H54 (cell line): ENCODE measurements at regions not wholly inside any gene's neighbourhood (a gene's known extent, or its start where the extent isn't known, plus 50 kb on each side); places are given as distances from the start of the nearest gene placed in this dataset.
A peak's percentile ranks its signal among the peaks of the same experiment; 100 is the strongest.
"Not testable (repeated sequence)": the region's sequence is repeated elsewhere in the genome, so short reads cannot be mapped to it uniquely, and the experiment has no call there.

ENCODE experiments used
- DNase-seq: peaks from one replicate; pipeline ENCODE4 v3.0.0; 2011; ENCODE audit warnings: low spot score, mixed read lengths; ENCODE audit not compliant: insufficient read length
- FAIRE-seq: peaks from 3 replicates; lab custom pipeline; 2011; peaks lifted over from hg19 to GRCh38; lab: Jason Lieb, UNC
- POLR2A ChIP-seq: IDR thresholded peaks from 2 replicates; pipeline ENCODE4 v1.6.1; 2011; ENCODE audit warnings: low read depth, mild to moderate bottlenecking, low read length

DNA sequence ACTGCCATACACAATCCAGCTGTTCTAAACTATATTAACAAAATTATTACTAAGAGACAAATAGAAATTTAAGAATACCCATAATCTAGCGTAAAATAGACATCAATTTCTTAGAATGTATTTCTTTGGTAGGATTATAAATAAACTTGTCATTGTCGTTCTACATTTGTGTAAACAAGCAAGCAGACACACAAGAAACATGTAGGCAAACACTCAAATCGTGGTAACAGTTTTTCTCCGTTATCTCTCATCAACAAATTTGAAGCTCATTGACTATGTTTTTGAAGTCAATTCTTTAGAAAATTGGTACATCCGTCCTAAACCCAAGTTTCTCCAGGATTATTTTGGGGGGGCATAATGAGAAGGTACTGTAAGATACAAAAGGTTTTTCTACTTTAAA is 832.2 kb downstream of the DTWD2 start:
- FAIRE-seq (no peak), DNase-seq (no peak)
- no peak for TF ChIP-seq POLR2A

DNA sequence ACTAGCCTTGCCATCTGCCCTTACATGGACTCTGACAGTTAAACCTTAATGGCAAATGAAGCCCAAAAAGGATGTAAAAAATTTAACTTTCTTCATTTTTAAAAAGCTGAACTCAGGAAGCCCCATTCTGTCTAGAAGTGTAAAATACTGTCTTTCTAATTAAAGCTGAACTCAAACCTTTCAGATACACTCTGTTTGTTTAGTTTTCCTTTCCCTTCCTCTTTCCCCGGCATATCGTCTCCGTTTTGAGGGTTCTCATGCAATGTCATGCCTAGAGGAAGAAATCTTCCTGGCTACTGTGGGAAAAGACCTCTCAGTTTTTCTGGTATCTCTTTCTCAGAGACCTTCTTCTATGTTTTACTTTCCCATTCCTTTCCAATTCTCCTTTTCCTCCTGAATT is 841.5 kb downstream of the DTWD2 start:
- TF ChIP-seq POLR2A = no peak
- no peak for DNase-seq
- FAIRE-seq = no peak

DNA sequence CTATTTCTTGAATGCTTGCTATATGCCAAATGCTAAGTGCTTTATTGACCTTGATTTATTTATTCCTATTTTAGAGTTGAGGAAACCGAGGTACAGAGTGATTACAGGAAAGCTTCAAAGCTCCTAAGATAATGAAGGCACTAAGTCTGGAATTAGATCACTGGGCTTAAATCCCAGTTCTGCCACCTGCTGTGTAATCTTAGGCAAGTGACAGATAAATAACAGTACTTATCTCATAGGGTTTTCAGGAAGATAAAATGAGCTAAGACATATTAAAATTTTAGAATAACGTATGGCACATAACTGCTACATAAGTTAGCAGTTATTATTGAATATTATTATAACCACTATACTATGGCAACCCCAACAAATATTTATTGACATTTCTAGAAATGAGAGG is 843.8 kb downstream of the DTWD2 start:
- TF ChIP-seq POLR2A = no peak
- DNase-seq = no peak
- no peak for FAIRE-seq

DNA sequence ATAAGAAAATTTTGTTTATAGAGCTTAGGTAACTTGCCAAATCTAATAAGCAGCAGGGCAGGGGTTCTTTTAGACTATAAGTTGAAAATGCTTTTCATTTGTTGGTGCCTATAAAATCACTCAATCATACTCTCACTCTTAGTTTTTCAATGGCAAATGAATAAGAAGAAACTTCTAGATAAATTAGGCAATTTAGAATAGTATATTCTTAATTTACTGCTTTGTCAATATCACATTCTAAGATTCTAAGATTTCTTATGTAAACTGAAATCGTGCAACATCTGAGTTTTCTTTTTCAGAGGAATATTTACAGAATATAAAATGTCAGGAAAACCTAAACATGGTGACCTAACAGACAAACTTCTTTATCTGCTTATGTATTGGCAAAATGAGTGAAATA is 849.0 kb downstream of the DTWD2 start:
- no peak for TF ChIP-seq POLR2A
- FAIRE-seq = no peak
- no peak for DNase-seq

DNA sequence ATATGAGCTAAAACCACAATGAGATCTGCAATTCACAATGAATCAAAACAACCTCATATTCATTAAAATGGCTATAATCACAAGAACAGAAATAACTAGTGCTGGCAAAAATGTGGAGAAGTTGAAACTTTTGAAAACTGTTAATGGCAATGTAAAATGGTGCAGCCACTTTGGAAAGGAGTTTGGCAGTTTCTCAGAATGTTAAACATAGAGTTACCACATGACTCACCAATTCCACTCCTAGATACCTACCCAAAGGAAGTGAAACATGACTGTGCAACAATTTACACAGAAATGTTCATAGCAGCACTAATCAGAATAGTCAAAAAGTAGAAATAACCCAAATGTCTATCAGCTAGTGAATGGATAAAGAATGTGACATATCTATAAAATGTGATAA is 862.2 kb downstream of the DTWD2 start:
- no peak for TF ChIP-seq POLR2A
- FAIRE-seq (peak; percentile 20), DNase-seq (no peak)

DNA sequence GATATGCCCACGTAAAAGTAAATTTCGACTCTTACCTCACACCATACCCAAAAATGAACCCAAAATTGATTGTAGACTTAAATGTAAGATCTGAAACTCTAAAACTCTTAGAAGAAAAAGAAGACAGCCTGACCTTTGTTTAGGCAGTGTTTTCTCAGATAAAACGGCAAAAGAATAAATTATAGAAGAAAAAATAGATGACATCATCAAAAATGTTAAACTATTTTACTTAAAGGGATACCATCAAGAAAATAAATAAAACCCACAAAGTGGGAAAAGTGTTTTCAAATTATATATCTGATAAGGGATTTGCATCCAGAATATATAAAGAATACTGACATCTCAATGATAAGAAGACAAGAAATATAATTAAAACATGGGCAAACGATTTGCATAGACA is 862.7 kb downstream of the DTWD2 start:
- no peak for FAIRE-seq
- no peak for TF ChIP-seq POLR2A
- no peak for DNase-seq

DNA sequence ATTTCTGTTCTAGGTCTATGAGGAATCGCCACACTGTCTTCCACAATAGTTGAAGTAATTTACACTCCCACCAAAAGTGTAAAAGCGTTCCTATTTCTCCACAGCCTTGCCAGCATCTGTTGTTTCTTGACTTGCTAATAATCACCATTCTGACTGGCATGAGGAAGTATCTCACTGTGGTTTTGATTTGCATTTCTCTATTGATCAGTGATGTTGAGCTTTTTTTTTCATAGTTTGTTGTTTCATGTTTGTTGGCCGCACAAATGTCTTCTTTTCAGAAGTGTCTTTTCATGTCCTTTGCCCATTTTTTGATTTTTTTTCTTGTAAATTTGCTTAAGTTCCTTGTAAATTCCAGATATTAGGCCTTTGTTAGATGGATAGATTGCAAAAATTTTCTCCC is 867.1 kb downstream of the DTWD2 start:
- DNase-seq (no peak), FAIRE-seq (no peak)
- no peak for TF ChIP-seq POLR2A

DNA sequence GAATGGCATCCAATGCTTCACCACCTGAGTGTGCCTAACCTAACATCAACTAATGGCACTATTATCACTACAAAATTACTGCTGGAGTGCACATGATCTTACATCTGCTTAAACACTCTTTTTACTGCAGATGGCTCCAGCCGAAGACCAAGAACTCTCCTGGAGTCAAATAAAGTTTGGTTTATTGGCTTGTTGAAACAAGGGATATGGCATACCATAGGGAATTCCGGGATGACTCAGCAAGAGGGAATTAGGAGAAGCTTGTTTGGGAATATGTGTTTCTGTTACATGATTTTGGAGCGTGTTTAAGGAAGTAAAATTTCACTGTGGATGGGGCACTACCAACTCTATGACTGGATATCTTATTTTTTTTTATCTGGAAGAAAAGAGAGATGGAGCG is 872.6 kb downstream of the DTWD2 start:
- no peak for FAIRE-seq
- TF ChIP-seq POLR2A = no peak
- DNase-seq = no peak

DNA sequence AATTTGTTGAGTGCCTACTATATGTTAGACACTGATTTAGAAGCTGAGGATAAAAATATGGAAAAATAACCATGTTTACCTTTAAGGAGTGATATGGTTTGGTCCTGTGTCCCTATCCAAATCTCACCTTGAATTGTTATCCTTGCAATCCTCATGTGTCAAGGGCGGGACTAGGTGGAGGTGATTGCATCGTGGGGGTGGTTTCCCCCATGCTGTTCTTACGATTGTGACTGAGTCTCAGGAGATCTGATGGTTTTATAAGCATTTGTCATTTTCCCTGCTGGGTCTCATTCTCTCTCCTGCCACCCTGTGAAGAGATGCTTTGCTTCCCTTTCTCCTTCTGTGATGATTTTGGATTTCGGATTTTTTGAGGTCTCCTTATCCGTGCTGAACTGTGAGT is 876.4 kb downstream of the DTWD2 start:
- FAIRE-seq = no peak
- no peak for DNase-seq
- TF ChIP-seq POLR2A = no peak

DNA sequence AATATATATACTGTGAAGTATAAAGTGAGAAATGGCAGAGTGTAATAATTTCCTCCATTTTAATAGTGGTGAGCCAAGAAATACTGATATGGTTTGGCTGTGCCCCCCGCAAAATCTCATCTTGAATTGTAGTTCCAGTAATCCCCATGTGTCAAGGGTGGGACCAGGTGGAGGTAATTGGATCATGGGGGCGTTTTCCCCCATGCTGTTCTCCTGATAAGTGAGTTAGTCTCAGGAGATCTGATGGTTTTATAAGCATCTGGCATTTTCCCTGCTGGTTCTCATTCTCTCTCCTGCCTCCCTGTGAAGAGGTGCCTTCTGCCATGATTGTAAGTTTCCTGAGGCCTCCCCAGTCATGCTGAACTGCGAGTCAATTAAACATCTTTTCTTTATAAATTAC is 881.1 kb downstream of the DTWD2 start:
- not testable (repeated sequence) for FAIRE-seq, DNase-seq

DNA sequence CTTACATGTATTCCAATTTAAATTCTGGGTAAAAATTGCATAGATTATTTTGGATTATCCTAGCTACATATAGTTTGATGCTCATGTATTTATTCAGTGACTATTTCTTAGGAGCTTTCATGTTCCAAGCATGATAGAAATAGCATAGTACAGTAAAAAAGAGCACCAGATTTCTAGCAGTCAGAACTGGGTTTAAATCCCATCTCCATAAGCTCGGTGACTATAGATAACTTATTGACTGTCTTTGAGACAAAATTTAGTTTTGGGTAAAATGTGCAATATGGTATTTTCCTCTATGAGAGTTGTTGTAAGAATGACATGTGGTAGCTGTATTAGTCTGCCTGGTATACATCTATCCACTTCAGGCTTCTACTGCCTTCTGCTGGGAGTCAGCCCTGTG is 889.6 kb downstream of the DTWD2 start:
- TF ChIP-seq POLR2A = no peak
- DNase-seq (no peak), FAIRE-seq (no peak)

DNA sequence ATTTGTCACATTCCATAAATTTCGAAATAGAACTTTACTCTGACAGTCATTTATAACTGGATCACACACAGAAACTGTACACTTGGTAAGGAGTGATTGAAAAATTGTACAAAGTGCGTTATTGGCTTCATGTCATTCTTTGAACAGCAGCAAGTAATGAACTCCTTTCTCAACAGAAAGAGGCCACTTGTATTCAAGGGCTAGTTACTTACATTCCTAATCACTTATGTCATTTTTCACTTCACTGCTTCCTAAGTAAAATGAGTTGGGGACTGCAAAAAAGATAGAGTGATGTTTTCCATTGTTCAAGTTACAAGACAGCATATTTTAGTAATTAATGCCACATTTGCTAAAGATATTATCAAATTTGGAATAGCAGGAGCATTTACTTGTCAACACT is 893.2 kb downstream of the DTWD2 start:
- no peak for DNase-seq
- TF ChIP-seq POLR2A = no peak
- FAIRE-seq = no peak

DNA sequence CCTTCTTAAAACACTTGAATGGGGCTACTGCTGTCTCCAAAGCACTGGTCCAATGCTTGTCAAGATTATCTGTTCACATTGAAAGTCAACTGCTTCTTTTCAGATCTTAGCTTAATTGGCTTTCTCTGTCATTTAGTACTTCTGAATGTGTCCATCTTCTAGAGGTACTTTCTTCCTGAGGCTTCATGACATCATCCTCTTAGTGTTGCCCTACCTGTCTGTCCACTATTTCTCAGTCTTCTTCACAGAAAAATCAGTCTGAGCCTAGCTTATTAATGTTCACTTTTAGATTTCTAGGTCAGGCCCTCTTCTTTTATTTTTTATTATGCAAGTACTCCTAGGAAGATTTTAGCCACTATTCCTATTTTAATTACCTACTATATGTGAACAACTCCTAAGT is 899.9 kb downstream of the DTWD2 start:
- no peak for DNase-seq
- TF ChIP-seq POLR2A = no peak
- no peak for FAIRE-seq

DNA sequence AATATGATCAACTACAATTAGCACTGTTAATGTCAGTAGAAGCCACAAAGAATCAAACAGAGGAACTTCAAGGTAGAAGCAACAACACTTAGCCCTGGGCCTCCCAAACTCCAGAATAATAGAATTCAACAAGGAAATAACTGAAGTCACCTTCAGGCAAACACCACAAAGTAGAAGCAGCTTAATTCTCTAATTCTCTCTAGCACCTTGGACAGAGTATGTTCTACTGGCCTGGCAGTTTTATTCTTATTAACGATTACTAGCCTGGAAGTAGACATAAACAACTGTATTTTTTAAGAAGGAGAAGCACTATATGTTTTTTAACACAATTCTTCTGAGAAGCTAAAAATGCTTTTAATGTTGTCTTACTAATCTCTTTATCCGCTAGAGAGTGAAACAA is 911.9 kb downstream of the DTWD2 start:
- TF ChIP-seq POLR2A = no peak
- no peak for DNase-seq
- no peak for FAIRE-seq

DNA sequence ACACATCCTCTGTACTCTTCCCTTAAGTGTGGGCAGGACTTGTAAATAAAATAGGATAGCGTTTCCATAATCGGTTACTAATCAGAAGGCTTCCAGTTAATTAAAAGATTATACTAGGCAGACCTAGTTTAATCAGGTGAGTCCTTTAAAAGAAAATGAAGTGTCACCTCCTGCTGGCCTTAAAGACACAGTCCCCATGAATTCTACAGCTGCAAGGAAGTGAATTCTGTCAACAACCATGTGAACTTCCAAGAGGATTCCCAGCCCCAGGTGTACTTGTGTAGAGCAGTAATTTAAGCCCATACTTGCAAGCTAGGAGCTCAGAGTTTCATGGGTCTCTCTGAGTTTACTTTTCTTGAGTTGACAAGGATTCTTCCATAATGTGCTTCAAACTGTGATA is 918.3 kb downstream of the DTWD2 start:
- no peak for DNase-seq
- TF ChIP-seq POLR2A = no peak
- no peak for FAIRE-seq

DNA sequence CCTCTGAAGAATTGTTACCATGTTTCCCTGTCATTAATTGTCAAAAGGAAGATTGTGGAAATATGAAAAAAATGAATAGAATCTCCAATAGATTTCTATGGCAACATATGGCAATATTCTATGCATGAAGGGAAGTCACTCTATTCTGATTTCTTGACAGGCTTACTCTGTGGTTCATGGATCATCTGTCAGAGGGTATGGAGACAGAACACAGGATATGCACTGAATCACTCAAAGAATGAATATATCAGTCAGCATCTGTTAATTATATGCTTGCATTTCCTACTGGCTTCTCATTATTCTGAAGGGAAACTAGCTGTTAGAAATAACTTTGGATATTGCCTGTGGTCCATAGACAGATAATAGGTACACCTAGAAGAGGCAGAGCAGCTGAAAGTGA is 918.9 kb downstream of the DTWD2 start:
- DNase-seq (no peak), FAIRE-seq (no peak)
- TF ChIP-seq POLR2A = no peak
